ENCODE measurements at regions not wholly inside any gene's neighbourhood (a gene's known extent, or its start where the extent isn't known, plus 50 kb on each side); places are given as distances from the start of the nearest gene placed in this dataset.

DNA sequence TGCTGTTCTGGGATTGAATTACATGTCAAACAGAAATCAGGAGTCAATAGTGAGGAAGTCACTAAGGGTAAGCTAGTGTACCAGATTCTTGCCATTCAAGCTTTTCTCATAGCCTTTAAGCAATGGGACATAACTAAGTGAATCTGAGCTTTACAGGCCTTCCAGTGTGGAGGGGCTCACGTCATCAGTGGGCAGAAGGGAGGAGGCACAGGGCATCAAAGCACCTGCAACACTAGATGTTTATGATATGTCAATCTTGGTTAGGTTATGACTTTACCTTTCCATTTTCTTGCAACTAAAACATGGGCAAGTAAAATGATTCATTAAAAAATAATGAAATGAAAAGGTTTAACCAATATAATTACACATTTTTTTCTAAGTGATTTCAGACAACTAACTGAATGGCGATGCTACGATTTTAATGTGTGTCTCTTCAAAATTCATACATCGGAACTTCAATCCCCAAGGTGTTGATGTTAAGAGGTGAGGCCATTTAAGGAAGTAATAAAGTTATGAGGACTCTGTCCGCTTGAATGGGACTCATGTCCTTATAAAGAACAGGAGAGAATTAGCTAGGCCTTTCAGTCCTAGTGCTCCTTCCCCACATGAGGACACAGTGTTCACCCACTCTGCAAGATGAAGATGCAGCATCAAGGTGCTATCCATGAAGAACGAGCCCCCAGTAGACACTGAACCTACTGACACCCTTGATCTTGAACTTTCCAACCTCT lies 1169.2 kb upstream of the NXPH2 start (continued):
- TF ChIP-seq YY1 (IDR thresholded peaks at IDR 0.05; ENCODE audit: borderline replicate concordance in 1 of 3, control insufficient read depth in 1 of 3, extremely low read depth in 1 of 3, insufficient read depth in 3 of 3, insufficient read length in 1 of 3, insufficient replicate concordance in 2 of 3, low read depth in 1 of 3, low read length in 2 of 3): no peak
- TF ChIP-seq, protein P1, sequence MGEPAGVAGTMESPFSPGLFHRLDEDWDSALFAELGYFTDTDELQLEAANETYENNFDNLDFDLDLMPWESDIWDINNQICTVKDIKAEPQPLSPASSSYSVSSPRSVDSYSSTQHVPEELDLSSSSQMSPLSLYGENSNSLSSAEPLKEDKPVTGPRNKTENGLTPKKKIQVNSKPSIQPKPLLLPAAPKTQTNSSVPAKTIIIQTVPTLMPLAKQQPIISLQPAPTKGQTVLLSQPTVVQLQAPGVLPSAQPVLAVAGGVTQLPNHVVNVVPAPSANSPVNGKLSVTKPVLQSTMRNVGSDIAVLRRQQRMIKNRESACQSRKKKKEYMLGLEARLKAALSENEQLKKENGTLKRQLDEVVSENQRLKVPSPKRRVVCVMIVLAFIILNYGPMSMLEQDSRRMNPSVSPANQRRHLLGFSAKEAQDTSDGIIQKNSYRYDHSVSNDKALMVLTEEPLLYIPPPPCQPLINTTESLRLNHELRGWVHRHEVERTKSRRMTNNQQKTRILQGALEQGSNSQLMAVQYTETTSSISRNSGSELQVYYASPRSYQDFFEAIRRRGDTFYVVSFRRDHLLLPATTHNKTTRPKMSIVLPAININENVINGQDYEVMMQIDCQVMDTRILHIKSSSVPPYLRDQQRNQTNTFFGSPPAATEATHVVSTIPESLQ (CRISPR knock-in tag; IDR thresholded peaks at IDR 0.05): no peak
- TF ChIP-seq, protein P2, sequence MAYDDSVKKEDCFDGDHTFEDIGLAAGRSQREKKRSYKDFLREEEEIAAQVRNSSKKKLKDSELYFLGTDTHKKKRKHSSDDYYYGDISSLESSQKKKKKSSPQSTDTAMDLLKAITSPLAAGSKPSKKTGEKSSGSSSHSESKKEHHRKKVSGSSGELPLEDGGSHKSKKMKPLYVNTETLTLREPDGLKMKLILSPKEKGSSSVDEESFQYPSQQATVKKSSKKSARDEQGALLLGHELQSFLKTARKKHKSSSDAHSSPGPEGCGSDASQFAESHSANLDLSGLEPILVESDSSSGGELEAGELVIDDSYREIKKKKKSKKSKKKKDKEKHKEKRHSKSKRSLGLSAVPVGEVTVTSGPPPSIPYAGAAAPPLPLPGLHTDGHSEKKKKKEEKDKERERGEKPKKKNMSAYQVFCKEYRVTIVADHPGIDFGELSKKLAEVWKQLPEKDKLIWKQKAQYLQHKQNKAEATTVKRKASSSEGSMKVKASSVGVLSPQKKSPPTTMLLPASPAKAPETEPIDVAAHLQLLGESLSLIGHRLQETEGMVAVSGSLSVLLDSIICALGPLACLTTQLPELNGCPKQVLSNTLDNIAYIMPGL (CRISPR knock-in tag; IDR thresholded peaks at IDR 0.05): no peak
- TF ChIP-seq ZNF174 (CRISPR knock-in tag; IDR thresholded peaks at IDR 0.05): no peak
- no peak for TF ChIP-seq ZBTB1 (CRISPR knock-in tag; IDR thresholded peaks at IDR 0.05; ENCODE audit: borderline replicate concordance, low read depth)

DNA sequence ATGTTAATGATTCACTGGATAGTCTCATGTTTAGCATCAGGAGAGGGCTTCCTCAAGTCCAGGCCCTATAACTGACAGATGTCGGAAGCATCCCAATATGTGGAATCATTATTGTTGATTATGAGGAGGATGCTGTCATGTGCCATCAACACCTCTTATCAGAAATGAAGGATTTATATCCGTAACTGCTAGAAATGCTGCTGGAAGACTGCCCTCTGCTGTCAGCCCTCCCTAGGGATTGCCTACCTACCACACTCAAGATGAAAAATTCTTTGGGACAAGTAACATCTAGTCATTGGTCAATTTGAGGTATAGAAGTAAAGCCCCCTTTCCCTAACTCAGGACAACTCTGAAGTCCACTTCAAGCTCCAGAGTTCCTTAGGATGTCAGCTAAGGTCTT lies 1166.5 kb upstream of the NXPH2 start:
- POLR2A ChIA-PET: no interaction called here
- Histone ChIP-seq H3K27me3 (ENCODE audit: control insufficient read depth in 2 of 2, insufficient read depth in 2 of 2, low read length in 2 of 2) (no peaks in the 10 kb centered on the region), H3K79me2 (ENCODE audit: control insufficient read depth, insufficient read depth, low read length) (no peaks in the 10 kb centered on the region), H3K9me3 (replicated peaks; ENCODE audit: control insufficient read depth, insufficient read depth, low read depth, low read length) (no peaks in the 10 kb centered on the region), H2AFZ (ENCODE audit: low read depth, low read length) (no peak overlapping the region), H3K4me2 (ENCODE audit: insufficient read depth, low read length) (no peak overlapping the region), H3K4me1 (replicated peaks in 1 of 2; ENCODE audit: control insufficient read depth in 2 of 2, insufficient read depth in 2 of 2, low read length in 2 of 2) (no peaks in the 10 kb centered on the region), H3K9ac (ENCODE audit: insufficient read depth in 1 of 2, low read depth in 2 of 2, low read length in 2 of 2) (no peak overlapping the region), H3K9me1 (ENCODE audit: control insufficient read depth, insufficient read depth, low read length) (no peaks in the 10 kb centered on the region), H3K4me3 (no peak overlapping the region), H3K27ac (ENCODE audit: extremely low read depth, low read depth, low read length) (no peak overlapping the region), H4K20me1 (replicated peaks; ENCODE audit: control insufficient read depth, insufficient read depth, low read length) (no peaks in the 10 kb centered on the region), H3K36me3 (ENCODE audit: control insufficient read depth, insufficient read depth, low read length) (no peaks in the 10 kb centered on the region)
- in situ Hi-C loops (cut with MboI): no loop called here
- DNase-seq (ENCODE audit: extremely low read depth in 1 of 4, low spot score in 3 of 4) (no peak), FAIRE-seq (no peak), ATAC-seq (no peak)
- BruUV-seq (replicated peaks): no TSS peak
- 12% methylated on average over 2 of the region's 2 CpGs for WGBS (ENCODE audit: insufficient coverage, low coverage, missing lambda C conversion rate)
- intact Hi-C loops (cut with micrococcal nuclease): no loop called here
- CTCF ChIA-PET (ENCODE audit: low intra/inter-chr PET ratio): no interaction called here
- TF ChIP-seq BRD4 (IDR thresholded peaks at IDR 0.05): no peak
